ENCODE measurements at regions not wholly inside any gene's neighbourhood (a gene's known extent, or its start where the extent isn't known, plus 50 kb on each side); places are given as distances from the start of the nearest gene placed in this dataset.

DNA sequence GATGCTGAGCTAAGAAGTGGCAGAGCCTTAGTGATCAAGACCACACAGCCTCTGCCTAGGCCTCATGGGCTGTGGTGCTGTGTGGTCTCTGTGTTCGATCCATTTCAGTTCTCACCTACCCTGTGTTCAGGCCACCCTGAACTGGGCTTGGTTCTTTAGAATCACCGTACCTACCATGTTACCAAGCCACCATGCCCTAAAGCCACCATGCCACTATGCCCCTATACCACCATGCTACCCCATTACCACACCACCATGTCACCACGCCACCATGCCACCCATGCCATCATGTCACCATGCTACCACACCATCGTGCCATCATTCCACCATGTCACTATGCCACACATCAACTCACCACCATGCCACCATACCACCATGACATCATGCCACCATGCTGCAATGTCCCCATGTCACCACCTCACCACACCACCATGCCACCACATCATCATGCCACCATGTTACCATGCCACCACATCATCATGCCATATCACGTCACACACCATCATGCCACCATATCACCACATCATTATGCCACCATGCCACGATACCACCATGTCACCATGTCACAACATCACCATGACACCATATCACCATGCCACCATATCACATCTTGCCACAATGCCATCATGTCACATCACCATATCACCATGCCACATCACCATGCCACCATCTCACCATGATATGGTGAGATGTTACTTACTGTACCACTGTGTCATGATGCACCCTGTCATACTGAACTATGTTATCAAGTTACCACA lies 191.0 kb upstream of the ARL4C start:
- H3K36me3 ChIP-seq (ENCODE audit: insufficient read depth, low read length), result no peaks in the 10 kb centered on the region
- H3K27ac ChIP-seq (ENCODE audit: low read depth, low read length), result no peak overlapping the region
- peaks cover 37% of the 10 kb centered on the region for H3K4me1 ChIP-seq (ENCODE audit: control insufficient read depth, insufficient read depth, low read length, unreplicated experiment)
- H3K79me2 ChIP-seq (ENCODE audit: control insufficient read depth, insufficient read depth, low read length, unreplicated experiment), result no peaks in the 10 kb centered on the region
- no peaks in the 10 kb centered on the region for H3K27me3 ChIP-seq (ENCODE audit: insufficient read depth, low read length)
- no peak overlapping the region for H2AFZ ChIP-seq (ENCODE audit: low read length, unreplicated experiment)
- H3K4me3 ChIP-seq (ENCODE audit: low read depth, low read length), result no peak overlapping the region

DNA sequence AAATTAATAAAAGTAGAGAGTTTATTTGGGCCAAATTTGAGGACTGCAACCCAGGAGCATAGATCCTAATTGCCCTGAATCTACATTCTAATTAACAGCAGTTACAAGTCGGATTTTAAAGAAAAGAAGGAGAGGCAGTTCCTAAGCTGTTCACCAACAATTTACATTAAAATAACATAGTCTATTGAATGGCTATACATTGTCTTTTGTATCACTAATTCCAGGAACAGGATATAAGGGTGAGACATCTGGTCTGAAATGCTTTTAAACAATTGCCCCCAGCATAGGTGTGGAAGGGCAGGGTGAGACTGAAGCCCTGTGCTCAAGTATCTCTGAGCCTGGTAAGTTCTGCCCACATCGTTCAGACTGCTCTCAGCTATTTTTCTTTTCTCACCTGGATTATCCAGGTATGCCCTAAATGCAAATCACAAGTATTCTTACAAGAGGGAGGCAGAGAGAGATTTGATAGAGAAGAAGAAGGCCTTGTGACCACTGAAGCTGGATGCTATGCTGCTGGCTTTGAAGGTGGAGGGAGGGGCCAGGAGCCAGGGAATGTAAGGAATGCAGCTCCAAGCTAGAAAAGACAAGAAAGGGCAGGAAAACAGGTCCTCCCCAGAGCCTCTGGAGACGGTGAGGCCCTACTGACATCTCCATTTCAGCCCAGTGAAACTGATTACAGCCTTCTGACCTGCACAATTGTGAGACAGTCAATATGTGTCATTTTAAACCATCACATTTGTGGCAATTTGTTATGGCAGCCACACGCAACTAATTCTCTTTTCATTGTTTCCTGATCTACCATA lies 189.4 kb upstream of the ARL4C start:
- peak overlapping the region; percentile 19 for H2AFZ ChIP-seq (ENCODE audit: low read length, unreplicated experiment)
- H3K4me1 ChIP-seq (ENCODE audit: control insufficient read depth, insufficient read depth, low read length, unreplicated experiment), result peaks cover 39% of the 10 kb centered on the region

DNA sequence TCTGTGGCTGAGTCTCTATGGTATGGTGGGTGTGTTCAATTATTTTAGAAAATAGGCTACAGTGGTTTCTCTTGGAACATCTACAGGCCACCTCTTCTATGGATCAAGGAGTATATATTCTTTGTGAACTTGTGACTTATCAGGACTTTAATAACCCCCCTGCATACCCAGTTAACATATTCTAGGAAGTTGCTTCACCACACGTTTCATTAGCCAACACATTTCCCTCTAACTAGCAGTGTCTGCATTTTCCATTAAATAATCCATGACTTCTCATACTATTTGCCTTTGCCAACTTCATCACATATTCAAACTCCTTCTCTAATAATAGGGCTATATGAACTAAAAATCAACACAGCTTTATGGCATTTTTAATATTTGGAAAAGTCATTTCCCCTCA lies 187.6 kb upstream of the ARL4C start:
- Histone ChIP-seq H3K27ac (ENCODE audit: low read depth, low read length) (no peak overlapping the region), H3K4me1 (ENCODE audit: control insufficient read depth, insufficient read depth, low read length, unreplicated experiment) (peaks cover 47% of the 10 kb centered on the region), H3K4me3 (ENCODE audit: low read depth, low read length) (no peak overlapping the region), H3K36me3 (ENCODE audit: insufficient read depth, low read length) (no peaks in the 10 kb centered on the region), H2AFZ (ENCODE audit: low read length, unreplicated experiment) (peak overlapping the region; percentile 29), H3K27me3 (ENCODE audit: insufficient read depth, low read length) (no peaks in the 10 kb centered on the region), H3K79me2 (ENCODE audit: control insufficient read depth, insufficient read depth, low read length, unreplicated experiment) (no peaks in the 10 kb centered on the region)

More for the DNA sequence above, 189.4 kb upstream of the ARL4C start:
- H3K27me3 ChIP-seq (ENCODE audit: insufficient read depth, low read length), result no peaks in the 10 kb centered on the region
- no peaks in the 10 kb centered on the region for H3K79me2 ChIP-seq (ENCODE audit: control insufficient read depth, insufficient read depth, low read length, unreplicated experiment)
- no peaks in the 10 kb centered on the region for H3K36me3 ChIP-seq (ENCODE audit: insufficient read depth, low read length)
- no peak overlapping the region for H3K27ac ChIP-seq (ENCODE audit: low read depth, low read length)
- no peak overlapping the region for H3K4me3 ChIP-seq (ENCODE audit: low read depth, low read length)

DNA sequence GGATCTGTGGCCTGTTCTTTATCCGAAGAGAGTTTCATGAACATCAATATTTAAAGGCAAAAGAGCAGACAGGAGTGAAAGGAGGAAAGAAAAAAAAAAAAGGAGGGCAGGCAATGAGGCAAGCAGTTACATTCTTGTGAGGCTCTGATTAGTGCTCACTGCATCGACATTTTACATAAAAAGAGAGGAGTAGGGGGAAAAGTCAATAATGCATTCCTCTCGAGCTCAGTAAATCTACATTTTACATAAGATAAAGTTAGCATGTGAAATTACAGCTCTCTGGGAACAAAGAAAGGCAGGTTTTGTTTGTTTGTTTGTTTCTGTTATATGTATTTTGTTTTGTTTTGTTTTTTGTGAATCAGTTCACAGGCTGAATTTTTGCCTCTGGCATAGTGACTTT lies 187.1 kb upstream of the ARL4C start:
- Histone ChIP-seq H3K27ac (ENCODE audit: low read depth, low read length) (no peak overlapping the region), H3K4me3 (ENCODE audit: low read depth, low read length) (no peak overlapping the region), H2AFZ (ENCODE audit: low read length, unreplicated experiment) (peak overlapping the region; percentile 29), H3K36me3 (ENCODE audit: insufficient read depth, low read length) (no peaks in the 10 kb centered on the region), H3K27me3 (ENCODE audit: insufficient read depth, low read length) (no peaks in the 10 kb centered on the region), H3K79me2 (ENCODE audit: control insufficient read depth, insufficient read depth, low read length, unreplicated experiment) (no peaks in the 10 kb centered on the region), H3K4me1 (ENCODE audit: control insufficient read depth, insufficient read depth, low read length, unreplicated experiment) (peaks cover 52% of the 10 kb centered on the region)

DNA sequence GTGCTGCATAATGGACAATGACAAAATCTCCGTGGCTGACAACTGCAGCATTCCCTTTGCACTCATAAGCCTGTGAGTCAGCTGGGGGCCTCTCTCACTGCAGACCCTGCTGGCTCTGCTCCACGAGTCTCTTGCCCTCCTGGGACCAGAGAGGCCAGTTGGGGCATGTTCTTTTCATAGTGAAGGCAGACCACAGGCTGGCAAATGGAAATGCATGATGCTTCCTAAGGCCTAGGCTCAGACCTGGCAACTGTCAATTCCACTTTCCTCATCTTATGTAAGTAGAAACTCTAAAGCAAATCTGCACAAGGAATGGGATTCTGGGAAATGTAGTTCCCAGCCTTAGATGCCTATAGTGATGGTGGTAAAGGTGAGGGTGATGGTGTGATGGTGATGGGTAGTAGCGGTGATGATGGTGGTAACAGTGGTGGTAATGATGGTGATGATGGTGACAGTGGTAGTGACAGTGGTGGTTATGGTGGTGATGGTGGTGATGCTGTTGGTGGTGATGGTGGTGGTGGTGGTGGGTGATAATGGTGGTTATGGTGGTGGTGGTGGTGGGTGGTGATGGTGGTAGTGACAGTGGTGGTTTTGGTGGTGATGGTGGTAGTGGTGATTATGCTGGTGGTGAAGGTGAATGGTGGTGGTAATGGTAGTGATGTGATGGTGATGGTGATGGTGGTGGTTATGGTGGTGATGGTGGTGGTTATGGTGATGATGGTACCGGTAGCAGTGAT lies 185.8 kb upstream of the ARL4C start:
- no peaks in the 10 kb centered on the region for H3K79me2 ChIP-seq (ENCODE audit: control insufficient read depth, insufficient read depth, low read length, unreplicated experiment)
- peak overlapping the region; percentile 39 for H3K27ac ChIP-seq (ENCODE audit: low read depth, low read length)
- H3K27me3 ChIP-seq (ENCODE audit: insufficient read depth, low read length), result no peaks in the 10 kb centered on the region
- H2AFZ ChIP-seq (ENCODE audit: low read length, unreplicated experiment), result no peak overlapping the region
- no peak overlapping the region for H3K4me3 ChIP-seq (ENCODE audit: low read depth, low read length)
- peaks cover 64% of the 10 kb centered on the region for H3K4me1 ChIP-seq (ENCODE audit: control insufficient read depth, insufficient read depth, low read length, unreplicated experiment)
- H3K36me3 ChIP-seq (ENCODE audit: insufficient read depth, low read length), result no peaks in the 10 kb centered on the region

DNA sequence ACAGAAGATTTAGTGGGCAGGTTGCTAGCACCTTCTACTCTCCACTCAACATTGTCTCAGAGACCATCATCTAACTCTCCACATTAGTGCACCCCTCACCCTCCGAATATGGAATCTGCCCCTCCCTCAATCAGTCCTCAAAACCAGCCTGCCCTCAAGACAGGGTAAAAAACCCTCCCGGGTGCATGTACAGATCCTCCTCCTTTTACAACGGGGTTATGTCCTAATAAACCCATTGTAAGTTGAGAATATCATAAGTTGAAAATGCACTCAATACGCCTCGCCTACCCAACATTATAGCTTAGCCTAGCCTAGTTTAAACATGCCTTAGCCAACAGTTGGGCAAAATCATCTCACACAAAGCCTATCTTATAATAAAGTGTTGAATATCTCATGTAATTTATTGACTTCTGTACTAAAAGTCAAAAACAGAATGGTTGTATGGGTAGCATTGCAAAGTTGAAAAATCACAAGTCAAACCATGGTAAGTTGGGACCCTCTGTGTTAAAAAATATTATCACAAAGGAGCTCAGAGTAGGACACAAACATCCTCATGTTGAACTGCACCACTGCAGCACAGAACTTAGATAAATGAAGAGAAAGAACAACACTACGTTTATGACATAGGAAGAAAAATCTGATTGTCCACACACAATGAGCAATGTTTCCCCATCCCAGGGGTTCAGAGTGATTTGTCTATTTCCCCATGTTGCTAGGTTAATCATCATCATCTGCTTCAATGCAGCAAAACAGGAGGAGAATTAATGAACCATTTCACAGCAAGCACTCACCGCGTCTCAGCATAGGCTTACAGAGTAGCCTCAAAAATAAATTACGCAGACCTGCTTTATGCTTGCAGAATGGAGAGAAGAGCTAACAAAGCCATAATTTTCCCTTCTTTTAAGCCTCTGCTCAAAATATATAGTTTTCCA lies 184.1 kb upstream of the ARL4C start:
- Histone ChIP-seq H3K4me1 (ENCODE audit: control insufficient read depth, insufficient read depth, low read length, unreplicated experiment) (peaks cover 62% of the 10 kb centered on the region), H3K27ac (ENCODE audit: low read depth, low read length) (peak overlapping the region; percentile 93), H3K36me3 (ENCODE audit: insufficient read depth, low read length) (no peaks in the 10 kb centered on the region), H3K27me3 (ENCODE audit: insufficient read depth, low read length) (no peaks in the 10 kb centered on the region), H3K79me2 (ENCODE audit: control insufficient read depth, insufficient read depth, low read length, unreplicated experiment) (no peaks in the 10 kb centered on the region), H2AFZ (ENCODE audit: low read length, unreplicated experiment) (peak overlapping the region; percentile 15), H3K4me3 (ENCODE audit: low read depth, low read length) (no peak overlapping the region)

DNA sequence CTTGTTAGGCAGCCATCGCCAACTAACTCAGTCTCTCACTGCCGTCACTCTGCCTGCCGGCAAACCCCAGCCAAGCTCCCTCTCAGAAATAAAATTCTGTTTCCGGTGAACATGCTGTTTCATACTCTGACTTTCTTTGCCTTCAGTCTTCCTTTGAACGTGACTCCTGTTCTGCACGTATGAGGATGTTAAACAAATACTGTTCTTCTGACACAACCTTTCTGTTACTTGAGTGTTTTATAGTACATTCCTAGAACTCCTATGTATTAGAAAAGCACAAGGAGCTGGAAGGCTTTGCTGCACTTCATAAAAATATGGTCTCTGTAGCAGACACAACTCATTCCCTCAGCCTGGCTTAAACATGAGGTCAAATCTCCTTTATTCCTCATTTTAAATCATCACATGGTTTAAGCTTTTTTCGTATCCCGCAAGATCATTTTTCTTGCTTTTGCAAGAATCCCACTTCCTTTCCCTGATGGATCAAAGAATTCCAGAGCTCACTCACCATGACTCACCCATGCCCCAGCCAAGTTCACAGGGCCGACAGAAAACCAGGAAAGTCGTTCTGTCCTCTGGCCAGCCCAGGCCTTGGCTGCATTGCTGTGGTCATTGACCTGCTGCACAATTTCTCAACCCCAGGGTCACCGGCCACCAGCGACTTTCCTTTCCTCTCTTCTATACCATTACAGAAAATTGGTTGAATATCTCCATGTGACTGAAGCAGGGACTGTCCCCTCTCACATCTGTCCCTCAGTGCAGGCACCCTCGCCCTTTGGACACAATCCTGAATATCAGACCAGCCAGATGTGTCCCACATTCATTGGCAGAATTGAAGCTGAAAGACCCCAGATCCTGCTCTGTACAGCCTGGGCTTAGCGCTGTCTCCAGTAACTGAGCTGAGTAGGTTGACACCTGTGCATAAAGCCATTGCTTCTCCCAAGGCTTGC lies 183.1 kb upstream of the ARL4C start:
- H3K4me1 ChIP-seq (ENCODE audit: control insufficient read depth, insufficient read depth, low read length, unreplicated experiment), result peaks cover 69% of the 10 kb centered on the region
- H3K79me2 ChIP-seq (ENCODE audit: control insufficient read depth, insufficient read depth, low read length, unreplicated experiment), result no peaks in the 10 kb centered on the region
- no peaks in the 10 kb centered on the region for H3K27me3 ChIP-seq (ENCODE audit: insufficient read depth, low read length)
- H3K4me3 ChIP-seq (ENCODE audit: low read depth, low read length), result peak overlapping the region; percentile 23
- peak overlapping the region; percentile 93 for H3K27ac ChIP-seq (ENCODE audit: low read depth, low read length)
- H2AFZ ChIP-seq (ENCODE audit: low read length, unreplicated experiment), result peak overlapping the region; percentile 47
- no peaks in the 10 kb centered on the region for H3K36me3 ChIP-seq (ENCODE audit: insufficient read depth, low read length)

DNA sequence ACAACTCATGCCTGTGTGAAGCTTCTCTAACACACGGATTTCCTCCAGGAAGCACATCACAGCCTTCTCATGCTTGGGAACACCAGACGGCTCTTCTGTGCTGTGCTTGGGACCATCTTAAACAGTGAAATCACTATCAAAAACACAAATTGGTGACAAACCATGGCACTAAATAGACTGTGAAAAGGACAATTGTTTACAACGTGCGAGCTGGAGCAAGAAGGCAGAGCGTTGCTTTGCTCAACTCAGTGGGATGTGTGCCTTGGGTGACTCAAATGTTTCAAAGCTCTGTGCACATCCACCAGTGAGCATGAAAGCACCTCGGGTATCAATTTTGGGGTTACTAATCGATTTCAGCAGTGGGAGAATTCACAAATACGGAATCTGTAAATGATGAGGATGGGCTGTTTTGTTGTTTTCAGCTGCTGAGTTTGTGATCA lies 182.4 kb upstream of the ARL4C start:
- H3K4me1 ChIP-seq (ENCODE audit: control insufficient read depth, insufficient read depth, low read length, unreplicated experiment), result peaks cover 76% of the 10 kb centered on the region
- no peaks in the 10 kb centered on the region for H3K27me3 ChIP-seq (ENCODE audit: insufficient read depth, low read length)
- no peaks in the 10 kb centered on the region for H3K79me2 ChIP-seq (ENCODE audit: control insufficient read depth, insufficient read depth, low read length, unreplicated experiment)
- H2AFZ ChIP-seq (ENCODE audit: low read length, unreplicated experiment), result peak overlapping the region; percentile 47
- H3K27ac ChIP-seq (ENCODE audit: low read depth, low read length), result peak overlapping the region; percentile 93
- H3K36me3 ChIP-seq (ENCODE audit: insufficient read depth, low read length), result no peaks in the 10 kb centered on the region
- peak overlapping the region; percentile 23 for H3K4me3 ChIP-seq (ENCODE audit: low read depth, low read length)

DNA sequence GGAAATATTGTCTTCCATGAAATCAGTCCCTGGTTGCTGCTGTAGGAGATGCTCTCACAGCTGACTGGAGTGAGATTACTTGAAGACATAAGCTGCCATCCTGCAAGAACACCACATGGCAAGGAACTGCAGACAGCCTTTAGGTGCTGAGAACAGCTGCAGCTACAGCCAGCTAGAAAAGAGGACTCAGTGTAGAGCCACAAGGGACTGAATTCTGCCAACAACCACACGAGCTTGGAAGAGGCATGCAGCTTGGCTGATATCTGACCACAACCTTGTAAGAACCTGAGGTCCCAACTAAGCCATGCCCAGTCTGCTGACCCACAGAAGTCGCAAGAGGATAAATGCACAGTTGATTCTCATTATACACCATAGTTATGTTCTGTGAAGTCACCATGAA lies 181.8 kb upstream of the ARL4C start:
- Histone ChIP-seq H3K36me3 (ENCODE audit: insufficient read depth, low read length) (no peaks in the 10 kb centered on the region), H3K4me3 (ENCODE audit: low read depth, low read length) (peak overlapping the region; percentile 23; the same call in 1 of the 2 replicates), H3K27ac (ENCODE audit: low read depth, low read length) (peak overlapping the region; percentile 93), H3K4me1 (ENCODE audit: control insufficient read depth, insufficient read depth, low read length, unreplicated experiment) (peaks cover 82% of the 10 kb centered on the region), H3K27me3 (ENCODE audit: insufficient read depth, low read length) (no peaks in the 10 kb centered on the region), H3K79me2 (ENCODE audit: control insufficient read depth, insufficient read depth, low read length, unreplicated experiment) (no peaks in the 10 kb centered on the region), H2AFZ (ENCODE audit: low read length, unreplicated experiment) (no peak overlapping the region)

Data from ACC112 (cell line).